PFSK-1 (cell line): ENCODE measurements at regions not wholly inside any gene's neighbourhood (a gene's known extent, or its start where the extent isn't known, plus 50 kb on each side); places are given as distances from the start of the nearest gene placed in this dataset.

Experiments
- FOXP2 ChIP-seq: optimal IDR thresholded peaks from 2 replicates; pipeline ENCODE3; 2011; ENCODE audit warnings: borderline replicate concordance, control low read depth, inconsistent platforms; ENCODE audit not compliant: insufficient read depth; ENCODE audit errors: extremely low read length, extremely low read depth
- POLR2AphosphoS5 ChIP-seq: IDR thresholded peaks from 2 replicates; pipeline ENCODE4 v1.6.1; 2012; ENCODE audit warnings: low read depth, mild to moderate bottlenecking, control low read depth, low read length, moderate library complexity
- REST ChIP-seq, 2 experiments: IDR thresholded peaks; 2 replicates each; pipeline versions ENCODE4 v1.6.1 to v1.8.0; 2011 to 2012; ENCODE audit warnings: low read depth in 2 of 2, low read length in 2 of 2, control low read depth in 1 of 2, inconsistent platforms in 1 of 2, mild to moderate bottlenecking in 1 of 2, moderate library complexity in 1 of 2; ENCODE audit not compliant: insufficient read depth in 1 of 2
- SIN3A ChIP-seq: IDR thresholded peaks from 2 replicates; pipeline ENCODE4 v1.6.1; 2012; ENCODE audit warnings: mild to moderate bottlenecking, low read length, moderate library complexity, borderline replicate concordance; ENCODE audit not compliant: insufficient read depth
- TAF1 ChIP-seq: IDR thresholded peaks from 2 replicates; pipeline ENCODE4 v1.6.1; 2012; ENCODE audit warnings: low read length, control low read depth, borderline replicate concordance; ENCODE audit not compliant: insufficient read depth

- TF ChIP-seq POLR2AphosphoS5, result no peak
- TF ChIP-seq REST (IDR thresholded peaks at IDR 0.05; ENCODE audit: insufficient read depth in 1 of 2, low read depth in 2 of 2, low read length in 2 of 2), result no peak
- TF ChIP-seq SIN3A, result no peak
- no peak for TF ChIP-seq TAF1
- TF ChIP-seq FOXP2, result no peak
Observed at GRCh38 chr2:12010779-12011178, 264.3 kb downstream of the LPIN1 start.

GRCh38 chr2:12014088-12014960 is 267.9 kb downstream of the LPIN1 start:
- TF ChIP-seq POLR2AphosphoS5 (no peak), REST (IDR thresholded peaks at IDR 0.05; ENCODE audit: insufficient read depth in 1 of 2, low read depth in 2 of 2, low read length in 2 of 2) (no peak), SIN3A (no peak), FOXP2 (no peak), TAF1 (no peak)

- TF ChIP-seq REST (IDR thresholded peaks at IDR 0.05; ENCODE audit: insufficient read depth in 1 of 2, low read depth in 2 of 2, low read length in 2 of 2), result no peak
- TF ChIP-seq SIN3A, result no peak
- TF ChIP-seq FOXP2, result no peak
- no peak for TF ChIP-seq TAF1
- TF ChIP-seq POLR2AphosphoS5, result no peak
Observed at GRCh38 chr2:12017499-12018157, 271.2 kb downstream of the LPIN1 start.

GRCh38 chr2:12020833-12021469 is 274.5 kb downstream of the LPIN1 start:
- TF ChIP-seq POLR2AphosphoS5, result no peak
- TF ChIP-seq FOXP2, result no peak
- TF ChIP-seq REST (IDR thresholded peaks at IDR 0.05; ENCODE audit: insufficient read depth in 1 of 2, low read depth in 2 of 2, low read length in 2 of 2), result no peak
- no peak for TF ChIP-seq TAF1
- no peak for TF ChIP-seq SIN3A

GRCh38 chr2:12027136-12027535 is 280.7 kb downstream of the LPIN1 start:
- TF ChIP-seq TAF1 (no peak), POLR2AphosphoS5 (no peak), SIN3A (no peak), FOXP2 (no peak), REST (IDR thresholded peaks at IDR 0.05; ENCODE audit: insufficient read depth in 1 of 2, low read depth in 2 of 2, low read length in 2 of 2) (no peak)
